ENCODE measurements at regions not wholly inside any gene's neighbourhood (a gene's known extent, or its start where the extent isn't known, plus 50 kb on each side); places are given as distances from the start of the nearest gene placed in this dataset.
"Not testable (repeated sequence)": the region's sequence is repeated elsewhere in the genome, so short reads cannot be mapped to it uniquely, and the experiment has no call there.

- DNase-seq (no peak), ATAC-seq (ENCODE audit: poor library complexity) (no peak)
- intact Hi-C loops (cut with DNase I): no loop called here
These were observed 298.4 kb downstream of the INHBA start for GRCh38 chr7:41404375-41405074.

- DNase-seq (no peak), ATAC-seq (ENCODE audit: poor library complexity) (no peak)
- intact Hi-C loops (cut with DNase I): no loop called here
These were observed 299.6 kb downstream of the INHBA start for GRCh38 chr7:41403291-41403690.

- DNase-seq: no peak
- intact Hi-C loops (cut with DNase I): no loop called here
- ATAC-seq (ENCODE audit: poor library complexity): no peak
These were observed 301.1 kb downstream of the INHBA start for GRCh38 chr7:41401833-41402232.

GRCh38 chr7:41399171-41399570, 303.7 kb downstream of the INHBA start:
- intact Hi-C loops (cut with DNase I): no loop called here
- DNase-seq (no peak), ATAC-seq (ENCODE audit: poor library complexity) (no peak)

- intact Hi-C loops (cut with DNase I): no loop called here
- no peak for ATAC-seq (ENCODE audit: poor library complexity)
These were observed 311.1 kb downstream of the INHBA start for GRCh38 chr7:41391818-41392217.

GRCh38 chr7:41388933-41389332, 314.0 kb downstream of the INHBA start:
- DNase-seq; intact Hi-C loops (cut with DNase I); ATAC-seq (ENCODE audit: poor library complexity): not testable (repeated sequence)

More at GRCh38 chr7:41391818-41392217, 311.1 kb downstream of the INHBA start:
- no peak for DNase-seq

- ATAC-seq (ENCODE audit: poor library complexity) (no peak), DNase-seq (no peak)
- intact Hi-C loops (cut with DNase I): no loop called here
These were observed 316.9 kb downstream of the INHBA start for GRCh38 chr7:41385996-41386395.

- DNase-seq (no peak), ATAC-seq (ENCODE audit: poor library complexity) (no peak)
- intact Hi-C loops (cut with DNase I): no loop called here
These were observed 318.5 kb downstream of the INHBA start for GRCh38 chr7:41384418-41384817.

- DNase-seq: no peak
- ATAC-seq (ENCODE audit: poor library complexity): no peak
These were observed 319.3 kb downstream of the INHBA start for GRCh38 chr7:41383596-41383995.

GRCh38 chr7:41378156-41378555, 324.7 kb downstream of the INHBA start:
- no peak for DNase-seq
- intact Hi-C loops (cut with DNase I): no loop called here

More at GRCh38 chr7:41383596-41383995, 319.3 kb downstream of the INHBA start:
- intact Hi-C loops (cut with DNase I): no loop called here

GRCh38 chr7:41375582-41375981, 327.3 kb downstream of the INHBA start:
- intact Hi-C loops (cut with DNase I): no loop called here
- ATAC-seq (ENCODE audit: poor library complexity) (no peak), DNase-seq (no peak)

More at GRCh38 chr7:41378156-41378555, 324.7 kb downstream of the INHBA start:
- no peak for ATAC-seq (ENCODE audit: poor library complexity)

- no peak for DNase-seq
- no peak for ATAC-seq (ENCODE audit: poor library complexity)
- intact Hi-C loops (cut with DNase I): no loop called here
These were observed 328.6 kb downstream of the INHBA start for GRCh38 chr7:41374150-41374848.

GRCh38 chr7:41367967-41368882, 334.7 kb downstream of the INHBA start:
- DNase-seq (peak; percentile 50), ATAC-seq (ENCODE audit: poor library complexity) (peak; percentile 73)
- intact Hi-C loops (cut with DNase I): no loop called here

- intact Hi-C loops (cut with DNase I): no loop called here
- DNase-seq (no peak), ATAC-seq (ENCODE audit: poor library complexity) (no peak)
These were observed 351.8 kb downstream of the INHBA start for GRCh38 chr7:41351091-41351490.

- intact Hi-C loops (cut with DNase I): no loop called here
- no peak for ATAC-seq (ENCODE audit: poor library complexity)
- no peak for DNase-seq
These were observed 356.0 kb downstream of the INHBA start for GRCh38 chr7:41346878-41347277.

GRCh38 chr7:41339913-41340676, 362.8 kb downstream of the INHBA start:
- intact Hi-C loops (cut with DNase I): no loop called here
- ATAC-seq (ENCODE audit: poor library complexity) (no peak), DNase-seq (no peak)

- DNase-seq (no peak), ATAC-seq (ENCODE audit: poor library complexity) (no peak)
- intact Hi-C loops (cut with DNase I): no loop called here
These were observed 365.9 kb downstream of the INHBA start for GRCh38 chr7:41336981-41337380.

- DNase-seq: no peak
- no peak for ATAC-seq (ENCODE audit: poor library complexity)
- intact Hi-C loops (cut with DNase I): no loop called here
These were observed 366.4 kb downstream of the INHBA start for GRCh38 chr7:41336455-41336952.

Data from Right ventricle myocardium superior (tissue), 1 donor.